Right atrium auricular region (tissue), 2 donors: ENCODE measurements at regions not wholly inside any gene's neighbourhood (a gene's known extent, or its start where the extent isn't known, plus 50 kb on each side); places are given as distances from the start of the nearest gene placed in this dataset.

ENCODE experiments used
- DNase-seq: peaks from one replicate; pipeline ENCODE4 v3.0.0-alpha.2; 2019; ENCODE audit warnings: low spot score
- H3K27ac ChIP-seq, 2 donors: fragments of 200-600 bp; sonication (generic); 1 replicate in 1 of 2; 2 replicates in 1 of 2; pipeline ENCODE4 v1.5.1; 2016 to 2019
- H3K27me3 ChIP-seq, 2 donors: fragments of 200-600 bp; sonication (generic); one replicate each; pipeline versions ENCODE4 v1.5.1 to v1.6.0; 2017 to 2019
- H3K36me3 ChIP-seq: fragments of 200-600 bp; sonication (generic); one replicate; pipeline ENCODE4 v1.5.1; 2016
- H3K4me1 ChIP-seq, 2 donors: fragments of 200-600 bp; sonication (generic); one replicate each; pipeline versions ENCODE4 v1.5.1 to v1.6.0; 2017 to 2019
- H3K4me3 ChIP-seq, 2 donors: fragments of 200-600 bp; sonication (generic); 1 replicate in 1 of 2; 2 replicates in 1 of 2; pipeline ENCODE4 v1.5.1; 2017 to 2019; ENCODE audit warnings: mild to moderate bottlenecking in 1 of 2, moderate library complexity in 1 of 2
- H3K9me3 ChIP-seq, 2 donors: fragments of 200-600 bp; sonication (generic); one replicate each; pipeline ENCODE4 v1.5.1; 2019
- TF ChIP-seq, protein P1 (sequence below), 2 donors: fragments of 200-600 bp; sonication (generic); IDR thresholded peaks; one replicate each; pipeline ENCODE4 v1.5.1; 2019; ENCODE audit warnings: antibody characterized with exemption in 2 of 2

DNA sequence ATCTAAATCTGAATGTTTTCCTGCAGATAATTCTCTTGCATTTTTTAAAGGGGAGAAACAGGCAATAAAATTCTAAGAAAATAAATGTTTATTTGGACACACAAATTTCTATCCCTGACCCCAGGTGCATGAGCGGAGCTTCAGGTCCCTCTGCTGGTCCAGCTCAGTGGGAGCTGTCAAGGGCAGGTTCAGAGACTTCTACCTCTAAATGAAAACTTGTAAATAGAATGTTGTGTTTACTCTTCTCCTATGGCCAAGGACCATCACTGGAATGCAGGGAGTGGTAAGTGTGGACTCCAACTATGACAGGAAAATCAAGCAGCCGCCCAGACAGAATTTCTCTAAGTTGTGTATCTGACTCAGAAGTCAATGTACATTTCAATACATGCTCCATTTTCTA lies 148.6 kb upstream of the TTC29 start:
- no peak overlapping the region for H3K4me3 ChIP-seq
- no peaks in the 10 kb centered on the region for H3K36me3 ChIP-seq
- no peak overlapping the region for H3K27ac ChIP-seq
- no peaks in the 10 kb centered on the region for H3K4me1 ChIP-seq
- TF ChIP-seq, protein P1, sequence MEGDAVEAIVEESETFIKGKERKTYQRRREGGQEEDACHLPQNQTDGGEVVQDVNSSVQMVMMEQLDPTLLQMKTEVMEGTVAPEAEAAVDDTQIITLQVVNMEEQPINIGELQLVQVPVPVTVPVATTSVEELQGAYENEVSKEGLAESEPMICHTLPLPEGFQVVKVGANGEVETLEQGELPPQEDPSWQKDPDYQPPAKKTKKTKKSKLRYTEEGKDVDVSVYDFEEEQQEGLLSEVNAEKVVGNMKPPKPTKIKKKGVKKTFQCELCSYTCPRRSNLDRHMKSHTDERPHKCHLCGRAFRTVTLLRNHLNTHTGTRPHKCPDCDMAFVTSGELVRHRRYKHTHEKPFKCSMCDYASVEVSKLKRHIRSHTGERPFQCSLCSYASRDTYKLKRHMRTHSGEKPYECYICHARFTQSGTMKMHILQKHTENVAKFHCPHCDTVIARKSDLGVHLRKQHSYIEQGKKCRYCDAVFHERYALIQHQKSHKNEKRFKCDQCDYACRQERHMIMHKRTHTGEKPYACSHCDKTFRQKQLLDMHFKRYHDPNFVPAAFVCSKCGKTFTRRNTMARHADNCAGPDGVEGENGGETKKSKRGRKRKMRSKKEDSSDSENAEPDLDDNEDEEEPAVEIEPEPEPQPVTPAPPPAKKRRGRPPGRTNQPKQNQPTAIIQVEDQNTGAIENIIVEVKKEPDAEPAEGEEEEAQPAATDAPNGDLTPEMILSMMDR (IDR thresholded peaks at IDR 0.05), result peak in 1 of 2 donors; percentile 45
- H3K27me3 ChIP-seq, result no peaks in the 10 kb centered on the region
- DNase-seq, result no peak
- no peaks in the 10 kb centered on the region for H3K9me3 ChIP-seq

DNA sequence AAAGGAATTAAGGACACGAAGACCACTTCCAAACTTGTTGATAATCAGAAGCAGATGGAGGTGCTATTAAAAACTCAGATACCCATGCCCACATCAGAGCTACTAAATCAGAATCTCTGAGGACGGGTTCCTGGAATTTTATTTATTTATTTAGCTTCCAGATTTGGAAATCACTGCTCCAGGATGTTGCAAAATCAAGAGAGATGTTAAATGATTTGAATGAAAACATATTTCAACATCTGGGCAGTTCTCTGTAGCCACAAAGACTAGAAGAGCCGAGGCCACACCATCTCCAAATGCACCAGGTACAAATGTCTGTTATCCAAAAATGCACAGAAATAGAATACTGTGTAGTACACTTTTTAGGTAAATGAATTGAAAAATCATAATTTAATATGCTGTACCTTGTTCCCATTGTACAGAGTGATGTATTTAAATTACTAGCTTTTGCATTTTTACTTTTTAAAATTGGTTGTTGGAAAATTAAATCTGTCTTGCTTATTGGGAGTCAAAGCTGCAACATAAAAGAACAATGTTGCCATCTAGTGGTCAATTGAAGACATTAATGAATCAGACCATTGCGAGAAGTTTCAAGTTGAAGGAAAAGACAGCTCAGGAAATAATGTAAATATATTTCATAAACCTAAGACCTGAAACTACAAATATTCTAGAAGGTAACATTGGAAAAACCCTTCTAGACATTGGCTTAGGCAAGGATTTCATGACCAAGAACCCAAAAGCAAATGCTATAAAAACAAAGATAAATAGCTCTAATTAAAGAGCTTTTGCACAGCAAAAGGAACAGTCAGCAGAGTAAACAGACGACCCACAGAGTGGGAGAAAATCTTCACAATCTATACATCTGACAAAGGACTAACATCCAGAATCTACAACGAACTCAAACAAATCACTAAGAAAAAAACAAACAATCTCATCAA lies 151.3 kb upstream of the TTC29 start:
- Histone ChIP-seq H3K27ac (no peak overlapping the region), H3K27me3 (no peaks in the 10 kb centered on the region), H3K36me3 (no peaks in the 10 kb centered on the region), H3K4me3 (no peak overlapping the region), H3K4me1 (no peaks in the 10 kb centered on the region), H3K9me3 (no peaks in the 10 kb centered on the region)
- TF ChIP-seq, protein P1 (IDR thresholded peaks at IDR 0.05), result peak; percentile 45 to 78
- no peak for DNase-seq

- H3K9me3 ChIP-seq, result no peaks in the 10 kb centered on the region
- TF ChIP-seq, protein P1 (IDR thresholded peaks at IDR 0.05), result no peak
- no peaks in the 10 kb centered on the region for H3K27me3 ChIP-seq
- no peaks in the 10 kb centered on the region for H3K36me3 ChIP-seq
- DNase-seq, result no peak
- peaks cover 0 to 22% of the 10 kb centered on the region in 2 donors for H3K4me1 ChIP-seq
- no peak overlapping the region for H3K4me3 ChIP-seq
- no peak overlapping the region for H3K27ac ChIP-seq
Observed at GRCh38 chr4:147101678-147102077, 156.0 kb upstream of the TTC29 start.

DNA sequence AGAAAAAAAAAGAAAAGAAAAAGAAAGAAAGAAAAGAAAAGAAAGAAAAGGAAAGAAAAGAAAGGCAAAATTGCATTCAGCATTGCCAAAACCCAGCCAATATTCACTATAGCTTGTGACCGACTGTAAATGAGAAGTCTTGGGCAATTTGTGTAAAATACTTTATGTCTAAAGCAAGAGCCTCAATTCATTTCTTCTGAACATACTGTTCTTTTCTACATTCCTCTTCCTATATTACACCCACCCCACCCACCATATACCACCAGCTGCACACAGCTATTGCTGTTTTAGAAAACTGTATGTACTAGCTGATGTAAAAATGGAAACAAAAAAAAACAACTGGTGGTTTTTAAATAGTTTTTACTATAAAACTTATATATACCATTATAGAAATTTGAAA lies 156.9 kb upstream of the TTC29 start:
- DNase-seq, result no peak
- Histone ChIP-seq H3K4me1 (peaks cover 0 to 22% of the 10 kb centered on the region in 2 donors), H3K4me3 (no peak overlapping the region), H3K27me3 (no peaks in the 10 kb centered on the region), H3K27ac (peak overlapping the region in 1 of 2 donors; percentile 83), H3K36me3 (no peaks in the 10 kb centered on the region), H3K9me3 (no peaks in the 10 kb centered on the region)
- TF ChIP-seq, protein P1 (IDR thresholded peaks at IDR 0.05), result no peak

DNA sequence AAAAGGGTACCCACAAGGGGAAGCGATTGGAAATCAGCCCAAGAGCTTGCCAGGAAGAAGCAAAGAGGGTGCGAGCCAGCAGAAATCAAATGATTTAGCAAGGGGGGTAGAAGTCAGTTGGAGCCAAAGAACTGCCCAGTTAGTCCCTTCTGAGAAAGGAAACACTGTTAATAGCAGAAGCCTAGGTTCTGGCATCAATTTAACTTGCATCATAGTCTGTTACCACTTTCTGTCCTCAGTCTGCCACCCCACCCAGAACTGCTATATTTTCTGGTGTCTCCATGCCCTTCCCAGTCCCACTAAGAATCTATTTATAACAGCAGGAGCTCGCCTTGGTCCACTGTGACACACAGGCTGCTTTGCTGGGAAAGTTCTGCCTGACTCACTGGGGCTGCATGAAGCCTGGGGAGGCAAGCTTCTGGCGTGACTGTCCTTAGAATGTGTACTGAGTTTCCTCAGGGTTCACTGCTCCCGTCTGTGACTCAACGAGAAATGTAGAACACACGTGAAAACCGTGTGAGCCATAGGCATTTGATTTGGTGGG lies 157.8 kb upstream of the TTC29 start:
- H3K4me3 ChIP-seq, result no peak overlapping the region
- peaks cover 0 to 22% of the 10 kb centered on the region in 2 donors for H3K4me1 ChIP-seq
- DNase-seq, result peak; percentile 89
- peak overlapping the region; percentile 81 to 83 for H3K27ac ChIP-seq
- H3K27me3 ChIP-seq, result no peaks in the 10 kb centered on the region
- TF ChIP-seq, protein P1 (IDR thresholded peaks at IDR 0.05), result no peak
- H3K36me3 ChIP-seq, result no peaks in the 10 kb centered on the region
- no peaks in the 10 kb centered on the region for H3K9me3 ChIP-seq
